Activated CD4-positive, CD25-positive, alpha-beta regulatory T cell (primary cell): ENCODE measurements at regions not wholly inside any gene's neighbourhood (a gene's known extent, or its start where the extent isn't known, plus 50 kb on each side); places are given as distances from the start of the nearest gene placed in this dataset.
"Not testable (repeated sequence)": the region's sequence is repeated elsewhere in the genome, so short reads cannot be mapped to it uniquely, and the experiment has no call there.

ENCODE experiments used
- DNase-seq, 4 experiments: peaks; one replicate each; lab custom pipeline; 2025; lab: John Stamatoyannopoulos, UW

DNA sequence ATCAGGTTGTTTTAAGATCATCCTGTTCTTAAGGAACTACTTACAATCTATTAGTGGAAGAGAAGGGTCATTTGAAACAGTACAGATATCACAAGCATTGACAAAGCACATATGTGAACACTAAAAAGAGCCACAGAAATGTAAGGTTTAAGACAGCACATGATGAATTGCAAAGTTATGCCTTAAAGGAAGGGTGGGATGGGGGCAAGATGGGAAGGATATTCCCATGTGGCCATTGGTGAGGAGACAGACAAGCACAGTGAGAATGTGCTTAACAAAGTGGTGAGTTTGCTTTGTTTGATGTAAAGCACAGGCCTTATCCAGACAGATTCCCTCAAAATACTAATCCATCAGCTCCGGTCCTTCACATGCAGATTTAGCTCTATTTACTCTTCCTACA is 151.6 kb upstream of the IVNS1ABP start:
- DNase-seq, result no peak

DNA sequence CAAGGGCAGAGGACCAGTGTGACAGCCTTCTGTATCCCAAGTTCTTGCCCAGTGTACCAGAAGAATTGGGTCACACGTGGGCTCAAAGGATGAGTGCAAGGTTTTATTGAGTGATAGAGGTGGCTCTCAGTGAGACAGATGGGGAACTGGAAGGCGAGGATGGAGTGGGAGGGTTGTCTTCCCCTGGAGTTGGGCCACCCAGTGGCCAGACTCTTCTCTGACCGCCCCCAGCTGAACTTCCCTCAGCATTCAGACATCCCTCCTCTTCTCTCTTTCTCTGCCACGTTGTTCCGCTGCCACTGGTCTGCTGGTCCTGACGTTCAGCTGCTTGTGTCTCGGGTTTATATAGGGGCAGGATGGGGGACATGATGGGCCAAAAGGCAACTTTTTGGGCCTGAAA is 150.1 kb upstream of the IVNS1ABP start:
- DNase-seq, result no peak

DNA sequence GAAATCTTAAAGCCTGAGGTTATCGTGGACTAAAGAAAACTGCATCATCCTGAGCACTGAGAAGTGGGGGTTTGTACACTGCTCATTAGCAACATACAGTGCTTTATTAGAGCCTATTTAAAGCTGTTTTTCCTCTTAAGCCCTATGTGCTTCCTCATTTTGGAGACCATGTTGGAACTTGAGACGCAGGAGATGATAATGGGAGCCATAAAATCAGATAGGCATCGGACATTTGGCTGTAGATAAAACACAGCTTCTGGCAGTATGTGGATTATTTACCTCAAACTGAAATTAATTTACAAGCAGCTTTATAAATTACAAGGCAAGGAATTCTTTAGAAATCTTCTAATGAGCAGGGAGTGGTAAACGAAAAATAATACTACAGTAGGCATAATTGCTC is 147.7 kb upstream of the IVNS1ABP start:
- DNase-seq, result no peak

GRCh38 chr1:185463433-185463832 is 146.4 kb upstream of the IVNS1ABP start:
- no peak for DNase-seq

DNA sequence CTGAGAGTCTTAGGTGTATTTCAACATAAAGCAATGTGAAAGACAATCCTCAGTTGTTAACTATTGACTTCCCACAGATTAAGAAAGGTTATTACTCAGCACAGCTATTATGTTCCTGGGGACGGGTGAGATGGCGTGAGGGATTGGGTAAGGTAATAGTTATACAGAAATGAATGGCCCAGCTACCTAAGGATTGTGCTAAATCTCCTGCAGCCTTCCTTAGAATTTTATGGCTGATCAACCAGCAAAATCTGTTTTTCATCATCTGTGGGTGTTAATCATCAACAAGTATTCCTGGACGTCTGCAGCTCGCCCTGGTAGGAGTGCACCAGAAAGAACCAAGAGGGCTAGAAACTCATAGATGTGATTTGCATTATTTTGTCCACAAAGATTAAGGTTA is 146.0 kb upstream of the IVNS1ABP start:
- DNase-seq, result no peak

DNA sequence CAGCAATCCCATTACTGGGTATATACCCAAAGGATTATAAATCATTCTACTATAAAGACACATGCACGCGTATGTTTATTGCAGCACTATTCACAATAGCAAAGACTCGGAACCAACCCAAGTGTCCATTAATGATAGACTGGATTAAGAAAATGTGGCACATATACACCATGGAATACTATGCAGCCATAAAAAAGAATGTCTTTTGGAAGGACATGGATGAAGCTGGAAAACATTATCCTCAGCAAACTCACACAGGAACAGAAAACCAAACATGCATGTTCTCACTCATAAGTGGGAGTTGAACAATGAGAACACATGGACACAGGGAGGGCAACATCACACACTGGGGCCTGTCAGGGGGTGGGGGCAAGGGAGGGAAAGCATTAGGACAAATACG is 143.7 kb upstream of the IVNS1ABP start:
- DNase-seq, result not testable (repeated sequence)

DNA sequence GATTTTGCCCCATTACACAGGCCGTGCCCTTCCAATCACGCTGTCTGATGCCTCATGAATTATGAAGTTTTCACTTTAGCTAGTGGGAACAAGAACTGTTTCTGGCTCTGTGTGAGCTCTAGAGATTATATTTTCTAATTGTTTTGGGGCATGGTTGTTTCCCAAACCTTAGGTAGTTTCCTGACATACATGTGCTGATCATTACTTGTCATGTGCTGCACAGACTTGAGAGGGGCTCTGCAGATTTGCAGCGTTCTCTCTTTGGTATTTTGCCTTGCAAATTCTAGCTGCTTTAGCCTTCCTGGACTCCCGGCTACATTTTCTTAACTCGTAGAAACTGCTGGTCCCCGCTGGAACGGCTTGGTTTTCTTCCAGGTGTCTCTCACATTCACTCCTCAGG is 142.1 kb upstream of the IVNS1ABP start:
- no peak for DNase-seq

DNA sequence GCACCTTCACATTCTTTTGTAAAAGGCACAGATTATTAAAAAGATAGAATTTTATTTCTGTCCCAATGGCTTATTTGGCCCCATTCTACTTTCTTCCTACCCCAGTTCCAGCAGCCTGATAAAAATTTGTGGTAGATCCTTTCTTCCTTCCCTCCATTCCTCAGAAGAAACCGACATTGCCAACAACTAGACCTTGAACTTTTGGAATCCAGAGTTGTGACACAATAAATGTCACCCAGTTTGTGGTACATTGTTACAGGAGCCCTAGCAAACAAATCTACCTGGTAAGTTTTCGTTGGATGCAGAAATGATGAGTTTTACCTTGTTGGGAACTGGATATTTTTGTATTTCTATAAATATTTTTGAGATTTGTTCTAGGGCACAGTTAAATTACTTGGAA is 141.6 kb upstream of the IVNS1ABP start:
- no peak for DNase-seq

GRCh38 chr1:185453496-185454192 is 136.6 kb upstream of the IVNS1ABP start:
- DNase-seq, result no peak

DNA sequence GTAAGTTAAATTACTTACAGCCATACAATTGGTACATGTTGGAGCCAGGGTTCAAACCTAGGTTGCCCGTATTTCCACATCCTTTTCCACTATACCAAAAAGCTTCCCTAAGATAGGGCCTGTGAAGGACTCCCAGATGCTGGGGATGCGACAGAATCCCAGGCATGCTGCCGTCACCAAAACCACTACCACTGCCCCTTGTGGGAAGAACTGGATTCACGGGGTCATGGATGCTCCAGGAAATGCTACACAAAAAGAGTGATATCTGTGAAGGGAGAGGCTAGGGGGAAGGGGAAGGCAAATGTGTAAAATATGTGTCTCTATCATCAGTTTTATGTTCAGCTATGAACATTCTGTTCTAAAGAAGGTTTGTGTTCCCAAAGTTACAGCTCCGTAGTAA is 133.9 kb upstream of the IVNS1ABP start:
- no peak for DNase-seq

DNA sequence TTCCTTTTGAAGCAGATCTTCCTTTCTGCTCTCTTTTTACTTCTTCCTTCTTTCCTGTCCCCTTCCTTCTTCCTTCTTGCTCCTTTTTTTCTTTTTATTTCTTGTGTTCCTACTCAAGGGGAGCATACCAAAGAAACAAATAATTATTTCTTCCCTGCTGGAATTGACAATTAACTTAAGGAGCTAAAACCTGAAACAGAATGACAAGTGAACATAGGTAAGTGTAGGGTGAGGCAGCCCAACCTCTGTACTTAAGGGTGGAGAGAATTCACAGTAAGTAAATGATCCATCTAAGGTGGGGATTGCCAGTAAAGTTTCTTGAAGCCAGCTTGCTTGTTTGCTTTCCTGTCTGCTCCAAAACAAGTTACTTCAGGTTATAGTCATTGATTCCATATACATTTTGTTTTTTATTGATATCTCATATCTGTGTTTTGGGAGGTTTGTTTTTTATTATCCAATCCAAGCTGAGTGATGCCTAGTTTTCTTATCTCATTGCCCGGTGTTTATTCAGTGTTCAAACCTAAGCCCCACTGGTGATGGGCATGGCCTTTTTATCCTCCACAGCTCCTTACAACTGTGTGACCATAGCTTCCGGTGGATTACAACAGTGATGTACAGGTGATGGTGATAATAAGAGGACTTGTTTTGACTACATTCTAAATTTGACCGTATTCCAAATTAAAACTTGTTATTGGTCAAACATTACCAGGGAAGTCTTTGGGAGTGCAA is 133.2 kb upstream of the IVNS1ABP start:
- DNase-seq, result no peak

GRCh38 chr1:185449378-185450059 is 132.5 kb upstream of the IVNS1ABP start:
- no peak for DNase-seq

DNA sequence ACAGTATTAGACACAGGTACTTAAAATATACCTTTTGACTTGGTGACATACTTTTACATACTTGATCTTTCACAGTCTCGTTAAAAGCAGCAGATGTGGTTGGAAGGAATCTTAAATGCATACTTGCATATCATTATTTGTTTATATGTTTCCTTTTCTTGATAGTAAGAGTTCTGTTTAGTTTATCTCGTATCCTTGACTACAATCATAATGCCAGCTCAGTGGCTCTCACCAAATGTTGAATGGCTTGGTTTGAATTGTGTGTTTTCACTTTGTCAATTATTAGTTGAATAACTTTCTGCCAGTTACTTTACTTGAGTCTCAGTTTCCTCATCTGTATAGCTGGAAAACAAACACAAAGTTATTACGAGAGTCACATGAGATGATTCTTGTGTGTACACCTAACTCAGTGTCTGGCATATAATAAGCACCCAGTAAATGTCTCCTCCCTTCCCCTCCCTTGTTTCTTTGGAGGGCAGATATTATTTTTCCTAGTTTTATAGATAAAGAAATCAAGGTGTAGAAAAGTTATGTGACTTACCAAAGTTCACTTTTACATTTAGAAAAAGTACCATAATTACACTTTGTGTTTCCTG is 131.6 kb upstream of the IVNS1ABP start:
- no peak for DNase-seq

DNA sequence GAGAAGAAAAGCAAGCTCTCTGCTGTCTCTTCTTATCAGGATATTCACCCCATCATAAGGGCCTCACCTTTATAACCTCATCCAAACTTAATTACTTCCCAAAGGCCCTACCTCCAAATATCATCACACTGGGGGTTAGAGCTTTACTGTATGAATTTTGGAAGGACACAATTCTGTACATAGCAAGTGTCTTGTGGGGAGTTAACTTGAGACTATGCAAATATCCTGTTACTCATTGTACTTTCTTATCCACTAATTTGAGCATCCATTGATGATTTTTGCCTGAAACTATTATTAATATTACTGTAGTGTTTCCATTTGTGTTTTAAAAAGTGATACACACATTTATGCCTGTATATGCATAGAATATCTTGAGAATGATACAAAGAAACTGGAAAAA is 129.1 kb upstream of the IVNS1ABP start:
- no peak for DNase-seq

GRCh38 chr1:185445594-185445993 is 128.6 kb upstream of the IVNS1ABP start:
- DNase-seq, result no peak

- DNase-seq, result no peak
These were observed 127.6 kb upstream of the IVNS1ABP start for GRCh38 chr1:185444676-185445075.

DNA sequence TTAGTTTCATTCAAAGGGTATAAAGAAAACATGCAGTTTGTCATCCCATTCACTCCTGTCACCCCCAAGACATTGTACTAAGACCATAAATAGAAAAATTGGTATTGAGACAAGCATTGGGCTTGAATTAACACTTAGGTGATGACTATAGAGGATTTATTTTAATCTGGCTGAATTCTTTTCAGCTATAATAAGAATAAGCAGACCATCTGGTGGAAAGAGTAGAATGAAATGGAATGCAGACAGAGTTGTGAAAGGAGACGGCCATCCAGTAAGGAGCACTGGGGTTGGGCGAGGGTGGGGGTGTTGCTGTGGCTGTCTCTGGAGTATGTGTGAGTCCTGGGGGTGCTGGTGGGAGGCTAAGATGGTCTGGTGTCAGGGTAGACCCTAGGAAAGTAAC is 125.0 kb upstream of the IVNS1ABP start:
- DNase-seq, result no peak

GRCh38 chr1:185441605-185442004 is 124.6 kb upstream of the IVNS1ABP start:
- no peak for DNase-seq

- no peak for DNase-seq
These were observed 123.8 kb upstream of the IVNS1ABP start for GRCh38 chr1:185440877-185441276.

DNA sequence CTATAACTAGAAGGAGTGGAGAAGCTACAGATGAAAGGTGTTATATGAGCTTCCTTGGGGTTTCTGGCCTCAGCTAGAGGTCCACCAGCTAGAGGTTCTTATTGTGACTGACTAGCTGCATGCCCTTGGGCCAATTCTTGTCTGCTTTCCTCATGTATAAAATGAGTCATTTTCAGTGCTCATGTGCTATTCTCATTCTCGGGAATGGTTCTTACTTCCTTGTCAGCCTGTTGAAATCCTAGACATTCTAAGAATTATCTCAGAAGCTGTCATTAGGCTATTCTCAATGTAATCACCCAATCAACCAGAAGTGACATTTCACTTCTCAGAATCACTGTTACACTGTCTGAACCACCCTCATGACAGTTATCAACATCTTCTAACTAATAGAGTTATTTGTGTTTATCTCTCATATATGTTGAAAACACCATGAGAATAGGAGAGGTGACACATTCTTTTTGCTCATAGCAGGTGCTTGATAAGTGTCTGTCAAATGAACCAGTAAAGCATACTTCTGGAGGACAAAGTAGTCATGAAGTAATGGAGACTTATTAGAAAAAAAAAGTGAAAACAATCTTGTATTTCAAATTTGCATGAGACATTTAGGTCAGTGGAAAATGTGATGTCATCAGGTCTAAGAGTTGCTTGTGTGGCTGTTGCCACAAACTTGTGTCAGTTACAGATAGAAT is 122.8 kb upstream of the IVNS1ABP start:
- DNase-seq, result peak in 2 of 4 experiments; percentile 9 to 18

- DNase-seq, result no peak
These were observed 121.9 kb upstream of the IVNS1ABP start for GRCh38 chr1:185438936-185439335.

DNA sequence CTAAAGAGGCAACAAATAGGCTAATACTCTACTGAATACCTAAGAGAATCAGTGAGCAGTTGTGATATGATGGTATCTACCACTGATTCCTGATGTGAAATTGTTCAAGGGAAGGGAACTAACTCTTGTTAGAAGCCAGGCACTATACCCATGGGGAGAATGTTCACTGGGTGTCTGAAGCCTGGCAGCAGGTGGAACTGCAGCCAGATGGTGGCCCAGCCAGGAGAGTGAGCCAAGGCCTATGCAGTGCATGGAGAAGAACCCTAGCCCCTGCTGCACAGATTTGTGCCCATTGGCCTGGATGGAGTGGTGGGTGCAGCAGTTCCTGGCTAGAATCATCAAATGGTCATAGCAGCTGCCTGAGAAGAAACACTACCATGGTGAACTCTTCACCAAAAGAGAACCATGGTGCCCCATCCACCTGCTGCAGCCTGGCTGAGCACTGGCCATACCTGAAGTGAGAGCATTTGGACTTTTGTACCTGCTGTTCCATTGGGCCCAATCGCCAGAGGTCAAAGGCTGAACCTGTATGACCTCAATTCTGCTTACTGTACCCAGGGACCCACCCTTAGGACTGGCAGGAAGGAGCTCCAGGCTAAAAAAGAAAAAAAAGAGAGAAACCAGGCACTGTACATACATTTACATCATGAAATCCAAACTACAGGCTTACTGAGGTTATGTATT is 118.8 kb upstream of the IVNS1ABP start:
- DNase-seq, result no peak
